Endodermal cell (in vitro differentiated cells): ENCODE measurements at regions not wholly inside any gene's neighbourhood (a gene's known extent, or its start where the extent isn't known, plus 50 kb on each side); places are given as distances from the start of the nearest gene placed in this dataset.

Experiments
- DNase-seq: peaks from one replicate; pipeline ENCODE4 v3.0.0-alpha.2; 2017
- H3K27ac ChIP-seq: 2 replicates; pipeline ENCODE4 v1.5.1; 2013; ENCODE audit warnings: mild to moderate bottlenecking, low read depth, low read length, moderate library complexity
- H3K27me3 ChIP-seq: 2 replicates; pipeline ENCODE4 v1.6.1; 2013; ENCODE audit warnings: mild to moderate bottlenecking, low read length, moderate library complexity; ENCODE audit not compliant: insufficient read depth, control insufficient read depth, poor library complexity, severe bottlenecking
- H3K36me3 ChIP-seq: 2 replicates; pipeline ENCODE4 v1.7.0; 2013; ENCODE audit warnings: mild to moderate bottlenecking, low read length, moderate library complexity; ENCODE audit not compliant: control insufficient read depth, insufficient read depth
- H3K4me1 ChIP-seq: one replicate; pipeline ENCODE4 v1.7.0; 2013; ENCODE audit warnings: low read length; ENCODE audit not compliant: control insufficient read depth, insufficient read depth
- H3K4me3 ChIP-seq: 2 replicates; pipeline ENCODE4 v1.5.1; 2013; ENCODE audit warnings: mild to moderate bottlenecking, low read length, moderate library complexity
- H3K9ac ChIP-seq: 2 replicates; pipeline ENCODE4 v1.6.1; 2013; ENCODE audit warnings: mild to moderate bottlenecking, low read length, moderate library complexity; ENCODE audit not compliant: poor library complexity, severe bottlenecking; ENCODE audit errors: extremely low read depth
- H3K9me3 ChIP-seq: 2 replicates; pipeline ENCODE4 v1.6.1; 2013; ENCODE audit warnings: mild to moderate bottlenecking, low read length, moderate library complexity; ENCODE audit not compliant: control insufficient read depth
- H3K27ac Mint-ChIP-seq: 2 replicates; pipeline ENCODE4 v1.8.0; 2020; ENCODE audit warnings: mixed read lengths
- H3K27me3 Mint-ChIP-seq: 2 replicates; pipeline ENCODE4 v1.8.0; 2021; ENCODE audit warnings: mild to moderate bottlenecking, mixed read lengths; ENCODE audit not compliant: insufficient read depth
- H3K36me3 Mint-ChIP-seq: 2 replicates; pipeline ENCODE4 v1.8.0; 2020; ENCODE audit warnings: low read depth, mixed read lengths
- H3K4me1 Mint-ChIP-seq: 2 replicates; pipeline ENCODE4 v1.8.0; 2020; ENCODE audit warnings: mixed read lengths
- H3K4me3 Mint-ChIP-seq: 2 replicates; pipeline ENCODE4 v1.8.0; 2020; ENCODE audit warnings: mild to moderate bottlenecking, moderate library complexity, mixed read lengths
- H3K9me3 Mint-ChIP-seq: 2 replicates; pipeline ENCODE4 v1.8.0; 2020; ENCODE audit warnings: mild to moderate bottlenecking, mixed read lengths
- WGBS, 2 experiments: methylation state at CpG; one replicate each; pipeline versions ENCODE4 v1.1.5 to v1.1.7; 2013; ENCODE audit warnings: missing lambda C conversion rate in 2 of 2, mixed read lengths in 1 of 2; ENCODE audit not compliant: insufficient coverage in 1 of 2, insufficient read length in 1 of 2; 5-methylcytosine and 5-hydroxymethylcytosine counted together
- TF ChIP-seq, protein P1 (sequence below): fragments of 200-600 bp; sonication (generic); conservative IDR thresholded peaks from 2 replicates; pipeline ENCODE4 v1.5.0; 2021; ENCODE audit warnings: antibody characterized with exemption, mild to moderate bottlenecking

DNA sequence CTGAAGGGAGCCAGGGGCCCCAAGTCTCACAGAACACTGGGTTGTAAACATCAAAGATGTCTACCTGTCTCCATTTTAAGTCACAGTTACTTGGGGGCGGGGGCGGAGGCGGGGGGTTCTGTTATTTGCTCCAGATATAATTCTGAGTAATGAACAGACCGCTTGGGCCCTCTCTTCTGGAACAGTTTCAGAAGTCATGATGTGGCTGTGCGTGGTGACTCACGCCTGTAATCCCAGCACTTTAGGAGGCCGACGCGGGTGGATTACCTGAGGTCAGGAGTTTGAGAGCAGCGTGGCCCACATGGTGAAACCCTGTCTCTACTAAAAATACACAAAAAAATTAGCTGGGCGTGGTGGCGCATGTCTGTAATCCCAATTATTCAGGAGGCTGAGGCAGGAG, 157.9 kb upstream of the APCDD1 start:
- 90 to 94% methylated on average over 8 to 12 of the region's 12 CpGs for WGBS, 2 experiments
- H3K27ac Mint-ChIP-seq, result no peak overlapping the region
- TF ChIP-seq, protein P1, sequence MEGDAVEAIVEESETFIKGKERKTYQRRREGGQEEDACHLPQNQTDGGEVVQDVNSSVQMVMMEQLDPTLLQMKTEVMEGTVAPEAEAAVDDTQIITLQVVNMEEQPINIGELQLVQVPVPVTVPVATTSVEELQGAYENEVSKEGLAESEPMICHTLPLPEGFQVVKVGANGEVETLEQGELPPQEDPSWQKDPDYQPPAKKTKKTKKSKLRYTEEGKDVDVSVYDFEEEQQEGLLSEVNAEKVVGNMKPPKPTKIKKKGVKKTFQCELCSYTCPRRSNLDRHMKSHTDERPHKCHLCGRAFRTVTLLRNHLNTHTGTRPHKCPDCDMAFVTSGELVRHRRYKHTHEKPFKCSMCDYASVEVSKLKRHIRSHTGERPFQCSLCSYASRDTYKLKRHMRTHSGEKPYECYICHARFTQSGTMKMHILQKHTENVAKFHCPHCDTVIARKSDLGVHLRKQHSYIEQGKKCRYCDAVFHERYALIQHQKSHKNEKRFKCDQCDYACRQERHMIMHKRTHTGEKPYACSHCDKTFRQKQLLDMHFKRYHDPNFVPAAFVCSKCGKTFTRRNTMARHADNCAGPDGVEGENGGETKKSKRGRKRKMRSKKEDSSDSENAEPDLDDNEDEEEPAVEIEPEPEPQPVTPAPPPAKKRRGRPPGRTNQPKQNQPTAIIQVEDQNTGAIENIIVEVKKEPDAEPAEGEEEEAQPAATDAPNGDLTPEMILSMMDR, result no peak

DNA sequence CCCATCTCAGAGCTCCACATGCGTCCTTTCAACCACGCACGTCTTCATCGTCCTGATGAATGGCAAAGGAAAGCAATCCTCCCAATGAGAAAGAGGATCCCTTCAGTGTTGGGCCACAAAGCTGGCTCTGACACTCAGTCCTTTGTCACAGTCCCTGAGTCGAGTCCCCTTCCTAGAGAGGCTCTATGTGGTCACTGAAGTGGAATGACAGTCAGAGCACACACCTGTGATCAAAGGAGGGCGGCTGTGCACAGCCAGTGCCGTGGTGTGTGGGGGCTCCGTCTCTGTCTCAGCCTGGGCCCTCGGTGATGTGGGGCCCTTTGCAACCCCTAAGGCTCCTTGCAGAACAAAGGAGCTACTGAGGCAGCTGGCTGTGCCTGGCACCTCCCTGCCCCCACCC, 157.3 kb upstream of the APCDD1 start:
- H3K27me3 ChIP-seq, result no peaks in the 10 kb centered on the region
- no peak overlapping the region for H3K27ac ChIP-seq
- Mint-ChIP-seq H3K36me3 (no peaks in the 10 kb centered on the region), H3K27me3 (peaks cover 2% of the 10 kb centered on the region), H3K9me3 (no peaks in the 10 kb centered on the region), H3K27ac (no peak overlapping the region), H3K4me1 (peaks cover 23% of the 10 kb centered on the region), H3K4me3 (no peak overlapping the region)
- WGBS, 2 experiments, result 67 to 84% methylated on average over 6 to 9 of the region's 9 CpGs
- DNase-seq, result no peak
- H3K9ac ChIP-seq, result no peak overlapping the region
- peaks cover 4% of the 10 kb centered on the region for H3K4me1 ChIP-seq
- TF ChIP-seq, protein P1, result no peak
- H3K4me3 ChIP-seq, result no peak overlapping the region
- no peaks in the 10 kb centered on the region for H3K36me3 ChIP-seq
- H3K9me3 ChIP-seq, result no peaks in the 10 kb centered on the region

More for the DNA sequence above, 157.9 kb upstream of the APCDD1 start:
- H3K36me3 Mint-ChIP-seq, result no peaks in the 10 kb centered on the region
- H3K9ac ChIP-seq, result no peak overlapping the region
- H3K9me3 ChIP-seq, result no peaks in the 10 kb centered on the region
- H3K9me3 Mint-ChIP-seq, result no peaks in the 10 kb centered on the region
- peaks cover 4% of the 10 kb centered on the region for H3K4me1 ChIP-seq
- DNase-seq, result no peak
- no peak overlapping the region for H3K4me3 Mint-ChIP-seq
- H3K4me3 ChIP-seq, result no peak overlapping the region
- no peaks in the 10 kb centered on the region for H3K36me3 ChIP-seq
- no peak overlapping the region for H3K27ac ChIP-seq
- H3K27me3 Mint-ChIP-seq, result no peaks in the 10 kb centered on the region
- peaks cover 23% of the 10 kb centered on the region for H3K4me1 Mint-ChIP-seq
- no peaks in the 10 kb centered on the region for H3K27me3 ChIP-seq

DNA sequence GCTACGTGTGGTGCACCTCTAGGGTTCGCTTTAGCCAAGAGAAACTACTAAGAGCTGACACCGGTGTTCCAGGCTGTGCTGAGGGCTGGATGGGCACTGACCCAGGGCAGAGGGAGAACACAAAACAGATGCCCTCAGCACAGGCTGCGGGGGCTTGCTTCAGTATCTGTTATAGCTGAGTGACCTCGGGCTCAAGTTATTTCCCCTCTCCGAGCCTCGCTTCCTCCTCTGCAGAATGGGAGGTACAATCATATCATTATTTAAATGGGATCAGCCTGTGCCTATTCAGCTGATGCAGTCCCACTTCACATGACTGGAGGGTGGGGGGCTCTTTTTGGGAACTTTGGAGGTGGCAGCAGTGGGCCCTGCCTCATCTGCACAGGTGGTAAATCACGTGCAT, 156.1 kb upstream of the APCDD1 start:
- no peak overlapping the region for H3K27ac ChIP-seq
- Mint-ChIP-seq H3K27ac (no peak overlapping the region), H3K4me3 (no peak overlapping the region), H3K9me3 (no peaks in the 10 kb centered on the region), H3K4me1 (peaks cover 14% of the 10 kb centered on the region), H3K36me3 (no peaks in the 10 kb centered on the region), H3K27me3 (peaks cover 7% of the 10 kb centered on the region)
- TF ChIP-seq, protein P1, result no peak
- H3K4me3 ChIP-seq, result no peak overlapping the region
- H3K9me3 ChIP-seq, result no peaks in the 10 kb centered on the region
- no peaks in the 10 kb centered on the region for H3K36me3 ChIP-seq
- no peaks in the 10 kb centered on the region for H3K4me1 ChIP-seq
- 91% methylated on average over 8 of the region's 8 CpGs; no CpG with 5 or more reads in 1 of the 2 experiments for WGBS, 2 experiments
- DNase-seq, result no peak
- H3K27me3 ChIP-seq, result no peaks in the 10 kb centered on the region
- no peak overlapping the region for H3K9ac ChIP-seq
